ENCODE measurements at regions not wholly inside any gene's neighbourhood (a gene's known extent, or its start where the extent isn't known, plus 50 kb on each side); places are given as distances from the start of the nearest gene placed in this dataset.

GRCh38 chr5:110865400-110866094, 126.7 kb downstream of the SLC25A46 start:
- H2AFZ ChIP-seq (ENCODE audit: low read depth, low read length): no peak overlapping the region
- TF ChIP-seq CTCF (IDR thresholded peaks at IDR 0.05; ENCODE audit: low read depth, low read length) (peak; percentile 41), EZH2phosphoT487 (IDR thresholded peaks at IDR 0.05; ENCODE audit: low read depth) (no peak)
- H3K27ac ChIP-seq (ENCODE audit: low read length): no peak overlapping the region
- no peak overlapping the region for H3K9ac ChIP-seq (ENCODE audit: low read length)
- no peaks in the 10 kb centered on the region for H3K36me3 ChIP-seq (replicated peaks; ENCODE audit: low read depth, low read length)
- no peaks in the 10 kb centered on the region for H3K9me3 ChIP-seq (ENCODE audit: insufficient read depth, low read length)
- no peaks in the 10 kb centered on the region for H3K79me2 ChIP-seq (ENCODE audit: low read length)
- H3K27me3 ChIP-seq (ENCODE audit: low read depth, low read length): no peaks in the 10 kb centered on the region
- H4K20me1 ChIP-seq (ENCODE audit: insufficient read depth, low read length): no peaks in the 10 kb centered on the region
- no peak overlapping the region for H3K4me2 ChIP-seq (ENCODE audit: low read length)
- H3K4me3 ChIP-seq (ENCODE audit: low read length): no peak overlapping the region
- no peaks in the 10 kb centered on the region for H3K4me1 ChIP-seq (ENCODE audit: low read length)

- Histone ChIP-seq H3K79me2 (ENCODE audit: low read length) (no peaks in the 10 kb centered on the region), H3K4me3 (ENCODE audit: low read length) (no peak overlapping the region), H3K9ac (ENCODE audit: low read length) (no peak overlapping the region), H3K27me3 (ENCODE audit: low read depth, low read length) (no peaks in the 10 kb centered on the region), H3K27ac (ENCODE audit: low read length) (no peak overlapping the region), H3K9me3 (ENCODE audit: insufficient read depth, low read length) (no peaks in the 10 kb centered on the region), H2AFZ (ENCODE audit: low read depth, low read length) (no peak overlapping the region), H4K20me1 (ENCODE audit: insufficient read depth, low read length) (no peaks in the 10 kb centered on the region), H3K4me2 (ENCODE audit: low read length) (no peak overlapping the region), H3K36me3 (replicated peaks; ENCODE audit: low read depth, low read length) (no peaks in the 10 kb centered on the region), H3K4me1 (ENCODE audit: low read length) (no peaks in the 10 kb centered on the region)
- TF ChIP-seq CTCF (IDR thresholded peaks at IDR 0.05; ENCODE audit: low read depth, low read length) (no peak), EZH2phosphoT487 (IDR thresholded peaks at IDR 0.05; ENCODE audit: low read depth) (no peak)
Observed at GRCh38 chr5:110869927-110870326, 131.1 kb downstream of the SLC25A46 start.

- Histone ChIP-seq H3K27me3 (ENCODE audit: low read depth, low read length) (no peaks in the 10 kb centered on the region), H3K4me1 (ENCODE audit: low read length) (no peaks in the 10 kb centered on the region), H3K79me2 (ENCODE audit: low read length) (no peaks in the 10 kb centered on the region), H3K9me3 (ENCODE audit: insufficient read depth, low read length) (no peaks in the 10 kb centered on the region), H4K20me1 (ENCODE audit: insufficient read depth, low read length) (no peaks in the 10 kb centered on the region), H3K27ac (ENCODE audit: low read length) (no peak overlapping the region), H2AFZ (ENCODE audit: low read depth, low read length) (no peak overlapping the region), H3K4me2 (ENCODE audit: low read length) (no peak overlapping the region), H3K36me3 (replicated peaks; ENCODE audit: low read depth, low read length) (no peaks in the 10 kb centered on the region), H3K4me3 (ENCODE audit: low read length) (no peak overlapping the region), H3K9ac (ENCODE audit: low read length) (no peak overlapping the region)
- TF ChIP-seq CTCF (IDR thresholded peaks at IDR 0.05; ENCODE audit: low read depth, low read length): no peak
- no peak for TF ChIP-seq EZH2phosphoT487 (IDR thresholded peaks at IDR 0.05; ENCODE audit: low read depth)
Observed at GRCh38 chr5:110872200-110872599, 133.4 kb downstream of the SLC25A46 start.

GRCh38 chr5:110872963-110873362, 134.2 kb downstream of the SLC25A46 start:
- TF ChIP-seq CTCF (IDR thresholded peaks at IDR 0.05; ENCODE audit: low read depth, low read length) (no peak), EZH2phosphoT487 (IDR thresholded peaks at IDR 0.05; ENCODE audit: low read depth) (no peak)

More at GRCh38 chr5:110872963-110873362, 134.2 kb downstream of the SLC25A46 start:
- no peaks in the 10 kb centered on the region for H3K36me3 ChIP-seq (replicated peaks; ENCODE audit: low read depth, low read length)
- H3K4me1 ChIP-seq (ENCODE audit: low read length): no peaks in the 10 kb centered on the region
- no peak overlapping the region for H3K4me2 ChIP-seq (ENCODE audit: low read length)
- no peaks in the 10 kb centered on the region for H3K27me3 ChIP-seq (ENCODE audit: low read depth, low read length)
- no peak overlapping the region for H3K9ac ChIP-seq (ENCODE audit: low read length)
- no peak overlapping the region for H3K4me3 ChIP-seq (ENCODE audit: low read length)
- no peak overlapping the region for H3K27ac ChIP-seq (ENCODE audit: low read length)
- H4K20me1 ChIP-seq (ENCODE audit: insufficient read depth, low read length): no peaks in the 10 kb centered on the region
- no peaks in the 10 kb centered on the region for H3K79me2 ChIP-seq (ENCODE audit: low read length)
- no peak overlapping the region for H2AFZ ChIP-seq (ENCODE audit: low read depth, low read length)
- no peaks in the 10 kb centered on the region for H3K9me3 ChIP-seq (ENCODE audit: insufficient read depth, low read length)
